ENCODE measurements at regions not wholly inside any gene's neighbourhood (a gene's known extent, or its start where the extent isn't known, plus 50 kb on each side); places are given as distances from the start of the nearest gene placed in this dataset.

DNA sequence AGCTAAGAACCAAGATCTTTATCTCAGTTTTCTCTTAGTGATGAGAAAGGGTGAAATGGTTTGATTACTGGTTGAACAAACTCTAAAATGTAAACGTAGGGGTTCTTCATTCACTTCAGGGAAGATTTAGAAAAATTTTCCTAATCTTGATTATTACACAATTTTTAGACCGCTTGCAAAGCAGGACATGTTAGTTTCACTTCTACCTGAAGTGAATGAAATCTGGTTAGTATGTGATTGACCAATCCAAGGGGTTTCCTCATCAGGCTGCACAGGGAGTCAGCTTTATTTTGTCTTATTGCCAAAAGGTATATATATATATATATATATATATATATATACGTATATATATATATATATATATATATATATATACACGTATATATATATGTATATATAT, 740.4 kb downstream of the TUSC7 start:
- FAIRE-seq, result no peak
- H3K27me3 Mint-ChIP-seq (ENCODE audit: low read depth, unreplicated experiment), result no peaks in the 10 kb centered on the region

GRCh38 chr3:117454254-117454653, 744.7 kb downstream of the TUSC7 start:
- H3K9me3 ChIP-seq (ENCODE audit: insufficient read depth, low read depth, low read length), result no peaks in the 10 kb centered on the region
- no peaks in the 10 kb centered on the region for H3K36me3 Mint-ChIP-seq (ENCODE audit: low read depth, unreplicated experiment)
- no peaks in the 10 kb centered on the region for H3K4me1 ChIP-seq (ENCODE audit: insufficient read depth, low read length)
- no peaks in the 10 kb centered on the region for H3K79me2 ChIP-seq (ENCODE audit: insufficient read depth, low read length)
- H3K4me1 Mint-ChIP-seq (ENCODE audit: low read depth, unreplicated experiment), result no peaks in the 10 kb centered on the region
- no peak overlapping the region for H3K4me2 ChIP-seq (ENCODE audit: low read length)
- no peak overlapping the region for H3K9ac ChIP-seq (ENCODE audit: low read length)
- DNase-seq (ENCODE audit: low read depth), result no peak
- H3K4me3 ChIP-seq (ENCODE audit: insufficient read depth, low read depth, low read length), result no peak overlapping the region
- no peaks in the 10 kb centered on the region for H3K27me3 ChIP-seq (ENCODE audit: insufficient read depth, low read length)
- H3K27me3 Mint-ChIP-seq (ENCODE audit: low read depth, unreplicated experiment), result no peaks in the 10 kb centered on the region
- no peak overlapping the region for H2AFZ ChIP-seq (ENCODE audit: low read depth, low read length)
- no peak overlapping the region for H3K27ac Mint-ChIP-seq (ENCODE audit: unreplicated experiment)
- H3K36me3 ChIP-seq (ENCODE audit: insufficient read depth, low read length), result no peaks in the 10 kb centered on the region
- H4K20me1 ChIP-seq (ENCODE audit: insufficient read depth, low read length), result no peaks in the 10 kb centered on the region
- TF ChIP-seq EZH2 (IDR thresholded peaks at IDR 0.05; ENCODE audit: insufficient read depth, low read length) (no peak), CTCF (IDR thresholded peaks at IDR 0.05; ENCODE audit: insufficient read depth, low read depth, low read length) (no peak)
- no peaks in the 10 kb centered on the region for H3K9me3 Mint-ChIP-seq (ENCODE audit: unreplicated experiment)
- FAIRE-seq, result no peak
- H3K4me3 Mint-ChIP-seq (ENCODE audit: unreplicated experiment), result no peak overlapping the region
- H3K27ac ChIP-seq (ENCODE audit: low read depth, low read length), result no peak overlapping the region

More for the DNA sequence above, 740.4 kb downstream of the TUSC7 start:
- no peak overlapping the region for H2AFZ ChIP-seq (ENCODE audit: low read depth, low read length)
- H3K4me2 ChIP-seq (ENCODE audit: low read length), result no peak overlapping the region
- no peak overlapping the region for H3K4me3 ChIP-seq (ENCODE audit: insufficient read depth, low read depth, low read length)
- H3K9ac ChIP-seq (ENCODE audit: low read length), result no peak overlapping the region
- H3K9me3 Mint-ChIP-seq (ENCODE audit: unreplicated experiment), result no peaks in the 10 kb centered on the region
- H3K4me1 Mint-ChIP-seq (ENCODE audit: low read depth, unreplicated experiment), result no peaks in the 10 kb centered on the region
- H4K20me1 ChIP-seq (ENCODE audit: insufficient read depth, low read length), result no peaks in the 10 kb centered on the region
- H3K79me2 ChIP-seq (ENCODE audit: insufficient read depth, low read length), result no peaks in the 10 kb centered on the region
- TF ChIP-seq EZH2 (IDR thresholded peaks at IDR 0.05; ENCODE audit: insufficient read depth, low read length) (no peak), CTCF (IDR thresholded peaks at IDR 0.05; ENCODE audit: insufficient read depth, low read depth, low read length) (no peak)
- no peaks in the 10 kb centered on the region for H3K4me1 ChIP-seq (ENCODE audit: insufficient read depth, low read length)
- no peaks in the 10 kb centered on the region for H3K36me3 Mint-ChIP-seq (ENCODE audit: low read depth, unreplicated experiment)
- H3K27ac Mint-ChIP-seq (ENCODE audit: unreplicated experiment), result no peak overlapping the region
- H3K36me3 ChIP-seq (ENCODE audit: insufficient read depth, low read length), result no peaks in the 10 kb centered on the region
- no peak overlapping the region for H3K4me3 Mint-ChIP-seq (ENCODE audit: unreplicated experiment)
- no peaks in the 10 kb centered on the region for H3K9me3 ChIP-seq (ENCODE audit: insufficient read depth, low read depth, low read length)
- no peak overlapping the region for H3K27ac ChIP-seq (ENCODE audit: low read depth, low read length)
- H3K27me3 ChIP-seq (ENCODE audit: insufficient read depth, low read length), result no peaks in the 10 kb centered on the region
- DNase-seq (ENCODE audit: low read depth), result no peak

GRCh38 chr3:117454908-117455307, 745.3 kb downstream of the TUSC7 start:
- H3K4me1 ChIP-seq (ENCODE audit: insufficient read depth, low read length), result no peaks in the 10 kb centered on the region
- H3K36me3 ChIP-seq (ENCODE audit: insufficient read depth, low read length), result no peaks in the 10 kb centered on the region
- H3K27ac Mint-ChIP-seq (ENCODE audit: unreplicated experiment), result no peak overlapping the region

More at GRCh38 chr3:117454908-117455307, 745.3 kb downstream of the TUSC7 start:
- Histone ChIP-seq H3K27me3 (ENCODE audit: insufficient read depth, low read length) (no peaks in the 10 kb centered on the region), H3K9me3 (ENCODE audit: insufficient read depth, low read depth, low read length) (no peaks in the 10 kb centered on the region), H3K9ac (ENCODE audit: low read length) (no peak overlapping the region), H3K27ac (ENCODE audit: low read depth, low read length) (no peak overlapping the region), H2AFZ (ENCODE audit: low read depth, low read length) (no peak overlapping the region), H3K4me3 (ENCODE audit: insufficient read depth, low read depth, low read length) (no peak overlapping the region), H3K79me2 (ENCODE audit: insufficient read depth, low read length) (no peaks in the 10 kb centered on the region), H4K20me1 (ENCODE audit: insufficient read depth, low read length) (no peaks in the 10 kb centered on the region), H3K4me2 (ENCODE audit: low read length) (no peak overlapping the region)
- FAIRE-seq, result no peak
- no peaks in the 10 kb centered on the region for H3K4me1 Mint-ChIP-seq (ENCODE audit: low read depth, unreplicated experiment)
- TF ChIP-seq EZH2 (IDR thresholded peaks at IDR 0.05; ENCODE audit: insufficient read depth, low read length), result no peak
- H3K9me3 Mint-ChIP-seq (ENCODE audit: unreplicated experiment), result no peaks in the 10 kb centered on the region
- DNase-seq (ENCODE audit: low read depth), result no peak
- H3K4me3 Mint-ChIP-seq (ENCODE audit: unreplicated experiment), result no peak overlapping the region
- H3K36me3 Mint-ChIP-seq (ENCODE audit: low read depth, unreplicated experiment), result no peaks in the 10 kb centered on the region
- H3K27me3 Mint-ChIP-seq (ENCODE audit: low read depth, unreplicated experiment), result no peaks in the 10 kb centered on the region

Data from astrocyte (in vitro differentiated cells and primary cell).